ENCODE measurements at regions not wholly inside any gene's neighbourhood (a gene's known extent, or its start where the extent isn't known, plus 50 kb on each side); places are given as distances from the start of the nearest gene placed in this dataset.

DNA sequence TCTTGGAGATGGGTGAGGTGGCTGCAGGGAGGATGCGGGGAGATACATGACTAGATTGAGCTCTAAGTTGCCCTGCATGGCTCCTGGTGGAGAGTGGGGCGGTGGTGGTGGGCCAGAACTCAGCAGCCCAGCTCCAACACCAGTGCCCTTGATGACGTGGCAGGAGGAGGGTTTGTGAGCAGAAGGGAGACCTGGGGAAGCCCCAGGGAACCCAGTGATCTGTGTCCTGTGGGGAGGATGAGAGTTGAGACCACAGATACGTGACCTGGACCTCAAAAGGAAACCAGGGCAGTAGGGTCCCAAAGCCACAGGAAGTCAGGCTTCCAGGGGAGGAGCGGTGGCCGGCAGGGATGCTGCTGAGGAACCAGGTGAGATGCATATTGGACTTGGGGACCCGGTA, 989.1 kb upstream of the TMEM132C start:
- TF ChIP-seq SP1 (CRISPR knock-in tag; conservative IDR thresholded peaks at IDR 0.05), result no peak
- TF ChIP-seq, protein P1, sequence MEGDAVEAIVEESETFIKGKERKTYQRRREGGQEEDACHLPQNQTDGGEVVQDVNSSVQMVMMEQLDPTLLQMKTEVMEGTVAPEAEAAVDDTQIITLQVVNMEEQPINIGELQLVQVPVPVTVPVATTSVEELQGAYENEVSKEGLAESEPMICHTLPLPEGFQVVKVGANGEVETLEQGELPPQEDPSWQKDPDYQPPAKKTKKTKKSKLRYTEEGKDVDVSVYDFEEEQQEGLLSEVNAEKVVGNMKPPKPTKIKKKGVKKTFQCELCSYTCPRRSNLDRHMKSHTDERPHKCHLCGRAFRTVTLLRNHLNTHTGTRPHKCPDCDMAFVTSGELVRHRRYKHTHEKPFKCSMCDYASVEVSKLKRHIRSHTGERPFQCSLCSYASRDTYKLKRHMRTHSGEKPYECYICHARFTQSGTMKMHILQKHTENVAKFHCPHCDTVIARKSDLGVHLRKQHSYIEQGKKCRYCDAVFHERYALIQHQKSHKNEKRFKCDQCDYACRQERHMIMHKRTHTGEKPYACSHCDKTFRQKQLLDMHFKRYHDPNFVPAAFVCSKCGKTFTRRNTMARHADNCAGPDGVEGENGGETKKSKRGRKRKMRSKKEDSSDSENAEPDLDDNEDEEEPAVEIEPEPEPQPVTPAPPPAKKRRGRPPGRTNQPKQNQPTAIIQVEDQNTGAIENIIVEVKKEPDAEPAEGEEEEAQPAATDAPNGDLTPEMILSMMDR (IDR thresholded peaks at IDR 0.05), result no peak
- TF ChIP-seq, protein P2, sequence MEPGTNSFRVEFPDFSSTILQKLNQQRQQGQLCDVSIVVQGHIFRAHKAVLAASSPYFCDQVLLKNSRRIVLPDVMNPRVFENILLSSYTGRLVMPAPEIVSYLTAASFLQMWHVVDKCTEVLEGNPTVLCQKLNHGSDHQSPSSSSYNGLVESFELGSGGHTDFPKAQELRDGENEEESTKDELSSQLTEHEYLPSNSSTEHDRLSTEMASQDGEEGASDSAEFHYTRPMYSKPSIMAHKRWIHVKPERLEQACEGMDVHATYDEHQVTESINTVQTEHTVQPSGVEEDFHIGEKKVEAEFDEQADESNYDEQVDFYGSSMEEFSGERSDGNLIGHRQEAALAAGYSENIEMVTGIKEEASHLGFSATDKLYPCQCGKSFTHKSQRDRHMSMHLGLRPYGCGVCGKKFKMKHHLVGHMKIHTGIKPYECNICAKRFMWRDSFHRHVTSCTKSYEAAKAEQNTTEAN (CRISPR knock-in tag; IDR thresholded peaks at IDR 0.05), result no peak
